Right lobe of liver (tissue), 4 donors: ENCODE measurements at regions not wholly inside any gene's neighbourhood (a gene's known extent, or its start where the extent isn't known, plus 50 kb on each side); places are given as distances from the start of the nearest gene placed in this dataset.

Source experiments
- POLR2A ChIP-seq: fragments of 450-650 bp; IDR thresholded peaks from one replicate; pipeline ENCODE4 v1.6.1; 2017; ENCODE audit warnings: antibody characterized with exemption, mild to moderate bottlenecking
- TF ChIP-seq, protein P1 (sequence below), 4 donors: fragments of 200-600 bp in 3 of 4; fragments of 450-650 bp in 1 of 4; IDR thresholded peaks; one replicate each; pipeline versions ENCODE4 v1.5.1 to v1.8.0; 2016 to 2022; ENCODE audit warnings: antibody characterized with exemption in 4 of 4, mild to moderate bottlenecking in 2 of 4
- donor health status: DM: no; HTN: no; CAD: no.
- donor health status: DM: no; HTN: no; CAD: no.
- donor health status: DM: no; HTN: yes; CAD: no.

GRCh38 chr9:25733336-25733982, 55.2 kb upstream of the TUSC1 start:
- no peak for TF ChIP-seq POLR2A
- TF ChIP-seq, protein P1, sequence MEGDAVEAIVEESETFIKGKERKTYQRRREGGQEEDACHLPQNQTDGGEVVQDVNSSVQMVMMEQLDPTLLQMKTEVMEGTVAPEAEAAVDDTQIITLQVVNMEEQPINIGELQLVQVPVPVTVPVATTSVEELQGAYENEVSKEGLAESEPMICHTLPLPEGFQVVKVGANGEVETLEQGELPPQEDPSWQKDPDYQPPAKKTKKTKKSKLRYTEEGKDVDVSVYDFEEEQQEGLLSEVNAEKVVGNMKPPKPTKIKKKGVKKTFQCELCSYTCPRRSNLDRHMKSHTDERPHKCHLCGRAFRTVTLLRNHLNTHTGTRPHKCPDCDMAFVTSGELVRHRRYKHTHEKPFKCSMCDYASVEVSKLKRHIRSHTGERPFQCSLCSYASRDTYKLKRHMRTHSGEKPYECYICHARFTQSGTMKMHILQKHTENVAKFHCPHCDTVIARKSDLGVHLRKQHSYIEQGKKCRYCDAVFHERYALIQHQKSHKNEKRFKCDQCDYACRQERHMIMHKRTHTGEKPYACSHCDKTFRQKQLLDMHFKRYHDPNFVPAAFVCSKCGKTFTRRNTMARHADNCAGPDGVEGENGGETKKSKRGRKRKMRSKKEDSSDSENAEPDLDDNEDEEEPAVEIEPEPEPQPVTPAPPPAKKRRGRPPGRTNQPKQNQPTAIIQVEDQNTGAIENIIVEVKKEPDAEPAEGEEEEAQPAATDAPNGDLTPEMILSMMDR (IDR thresholded peaks at IDR 0.05) = no peak
